Body of pancreas (tissue), 4 donors: ENCODE measurements at regions not wholly inside any gene's neighbourhood (a gene's known extent, or its start where the extent isn't known, plus 50 kb on each side); places are given as distances from the start of the nearest gene placed in this dataset.

ENCODE experiments used
- POLR2A ChIP-seq, 3 donors: fragments of 450-650 bp; IDR thresholded peaks; one replicate each; pipeline ENCODE4 v1.6.1; 2016; ENCODE audit warnings: antibody characterized with exemption in 3 of 3, mild to moderate bottlenecking in 2 of 3
- TF ChIP-seq, protein P1 (sequence below), 7 experiments: fragments of 450-650 bp in 4 of 7; fragments of 200-600 bp in 3 of 7; sonication (generic) in 3 of 7; IDR thresholded peaks; one replicate each; pipeline ENCODE4 v1.5.1; 2016 to 2019; ENCODE audit warnings: antibody characterized with exemption in 7 of 7

DNA sequence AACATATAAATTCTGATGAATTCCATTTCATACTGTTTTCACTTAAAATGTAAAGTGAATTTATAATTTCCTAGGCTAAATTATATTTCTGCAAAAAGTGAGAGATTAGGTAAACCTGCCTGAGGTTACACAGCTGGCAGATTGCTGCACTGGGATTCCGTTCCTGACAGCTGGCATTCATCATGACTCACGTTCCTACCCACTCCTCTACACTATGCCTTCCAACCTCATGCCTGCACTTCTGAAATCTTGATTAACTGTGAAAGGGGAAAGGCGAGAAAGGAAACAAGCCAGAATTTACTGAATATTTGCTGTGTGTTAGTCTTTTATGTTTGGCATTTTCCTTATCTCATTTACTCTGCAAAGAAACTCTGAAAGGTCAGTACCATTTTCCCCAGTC lies 73.3 kb upstream of the MON1B start:
- TF ChIP-seq, protein P1, sequence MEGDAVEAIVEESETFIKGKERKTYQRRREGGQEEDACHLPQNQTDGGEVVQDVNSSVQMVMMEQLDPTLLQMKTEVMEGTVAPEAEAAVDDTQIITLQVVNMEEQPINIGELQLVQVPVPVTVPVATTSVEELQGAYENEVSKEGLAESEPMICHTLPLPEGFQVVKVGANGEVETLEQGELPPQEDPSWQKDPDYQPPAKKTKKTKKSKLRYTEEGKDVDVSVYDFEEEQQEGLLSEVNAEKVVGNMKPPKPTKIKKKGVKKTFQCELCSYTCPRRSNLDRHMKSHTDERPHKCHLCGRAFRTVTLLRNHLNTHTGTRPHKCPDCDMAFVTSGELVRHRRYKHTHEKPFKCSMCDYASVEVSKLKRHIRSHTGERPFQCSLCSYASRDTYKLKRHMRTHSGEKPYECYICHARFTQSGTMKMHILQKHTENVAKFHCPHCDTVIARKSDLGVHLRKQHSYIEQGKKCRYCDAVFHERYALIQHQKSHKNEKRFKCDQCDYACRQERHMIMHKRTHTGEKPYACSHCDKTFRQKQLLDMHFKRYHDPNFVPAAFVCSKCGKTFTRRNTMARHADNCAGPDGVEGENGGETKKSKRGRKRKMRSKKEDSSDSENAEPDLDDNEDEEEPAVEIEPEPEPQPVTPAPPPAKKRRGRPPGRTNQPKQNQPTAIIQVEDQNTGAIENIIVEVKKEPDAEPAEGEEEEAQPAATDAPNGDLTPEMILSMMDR (IDR thresholded peaks at IDR 0.05): no peak
- no peak for TF ChIP-seq POLR2A (IDR thresholded peaks at IDR 0.05)
